HG02610 (cell line): ENCODE measurements at regions not wholly inside any gene's neighbourhood (a gene's known extent, or its start where the extent isn't known, plus 50 kb on each side); places are given as distances from the start of the nearest gene placed in this dataset.

Experiments
- ATAC-seq: cut with Tn5 transposase; IDR thresholded peaks from one replicate; pipeline ENCODE4 v1.9.1; 2021; ENCODE audit warnings: mild to moderate bottlenecking, moderate library complexity; ENCODE audit not compliant: unreplicated experiment

- no peak for ATAC-seq
Observed at GRCh38 chr18:41269294-41269693, 685.7 kb upstream of the PIK3C3 start.

- ATAC-seq = no peak
Observed at GRCh38 chr18:41268271-41268670, 686.8 kb upstream of the PIK3C3 start.

GRCh38 chr18:41266616-41267015 lies 688.4 kb upstream of the PIK3C3 start:
- no peak for ATAC-seq

- no peak for ATAC-seq
Observed at GRCh38 chr18:41266204-41266603, 688.8 kb upstream of the PIK3C3 start.

- no peak for ATAC-seq
Observed at GRCh38 chr18:41265047-41265446, 690.0 kb upstream of the PIK3C3 start.

- ATAC-seq = no peak
Observed at GRCh38 chr18:41263956-41264355, 691.1 kb upstream of the PIK3C3 start.

GRCh38 chr18:41262688-41263087 lies 692.3 kb upstream of the PIK3C3 start:
- ATAC-seq = no peak

GRCh38 chr18:41244591-41245037 lies 710.4 kb upstream of the PIK3C3 start:
- ATAC-seq = no peak

GRCh38 chr18:41237317-41237716 lies 717.7 kb upstream of the PIK3C3 start:
- ATAC-seq = no peak

- no peak for ATAC-seq
Observed at GRCh38 chr18:41231681-41232080, 723.4 kb upstream of the PIK3C3 start.

- ATAC-seq = no peak
Observed at GRCh38 chr18:41227993-41228392, 727.0 kb upstream of the PIK3C3 start.

- no peak for ATAC-seq
Observed at GRCh38 chr18:41226911-41227310, 728.1 kb upstream of the PIK3C3 start.

GRCh38 chr18:41226186-41226585 lies 728.8 kb upstream of the PIK3C3 start:
- no peak for ATAC-seq

- no peak for ATAC-seq
Observed at GRCh38 chr18:41216341-41217003, 738.6 kb upstream of the PIK3C3 start.

GRCh38 chr18:41207706-41208105 lies 747.3 kb upstream of the PIK3C3 start:
- no peak for ATAC-seq

GRCh38 chr18:41206341-41206830 lies 748.6 kb upstream of the PIK3C3 start:
- no peak for ATAC-seq

GRCh38 chr18:41199212-41199611 lies 755.8 kb upstream of the PIK3C3 start:
- ATAC-seq = no peak

GRCh38 chr18:41197967-41198366 lies 757.1 kb upstream of the PIK3C3 start:
- no peak for ATAC-seq

GRCh38 chr18:41170346-41170745 lies 784.7 kb upstream of the PIK3C3 start:
- no peak for ATAC-seq

GRCh38 chr18:41165625-41166024 lies 789.4 kb upstream of the PIK3C3 start:
- ATAC-seq = no peak

GRCh38 chr18:41162781-41163180 lies 792.3 kb upstream of the PIK3C3 start:
- ATAC-seq = no peak

GRCh38 chr18:41162191-41162590 lies 792.8 kb upstream of the PIK3C3 start:
- no peak for ATAC-seq
